ENCODE measurements at regions not wholly inside any gene's neighbourhood (a gene's known extent, or its start where the extent isn't known, plus 50 kb on each side); places are given as distances from the start of the nearest gene placed in this dataset.

DNA sequence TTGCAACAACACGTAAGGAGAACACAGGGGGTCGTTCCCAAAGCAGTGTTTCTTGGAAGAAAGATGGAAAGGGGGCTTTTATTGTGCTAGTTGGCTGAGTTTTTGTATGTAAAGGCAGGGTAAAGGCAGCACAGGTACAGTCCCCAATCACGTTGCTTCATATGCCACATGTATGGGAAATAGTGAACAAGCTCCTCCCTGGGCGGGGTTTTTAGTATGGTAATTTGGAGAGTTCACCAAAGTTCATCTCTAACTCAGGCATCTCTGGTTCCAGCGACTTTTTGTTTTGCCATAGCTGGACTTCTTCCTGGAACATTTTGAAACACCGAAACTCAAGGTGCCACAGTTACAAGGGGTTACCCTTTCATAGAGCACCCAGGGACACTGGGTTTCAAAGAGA is 133.9 kb downstream of the CAAP1 start:
- DNase-seq (ENCODE audit: low spot score, unreplicated experiment): no peak
- H3K36me3 Mint-ChIP-seq (ENCODE audit: insufficient read depth): no peaks in the 10 kb centered on the region
- no peak overlapping the region for H3K27ac Mint-ChIP-seq
- H3K4me3 Mint-ChIP-seq (ENCODE audit: low read depth): no peak overlapping the region
- H3K4me1 Mint-ChIP-seq (ENCODE audit: low read depth): no peaks in the 10 kb centered on the region
- no peaks in the 10 kb centered on the region for H3K9me3 Mint-ChIP-seq (ENCODE audit: low read depth)
- no peaks in the 10 kb centered on the region for H3K27me3 Mint-ChIP-seq
- TF ChIP-seq, protein P1, sequence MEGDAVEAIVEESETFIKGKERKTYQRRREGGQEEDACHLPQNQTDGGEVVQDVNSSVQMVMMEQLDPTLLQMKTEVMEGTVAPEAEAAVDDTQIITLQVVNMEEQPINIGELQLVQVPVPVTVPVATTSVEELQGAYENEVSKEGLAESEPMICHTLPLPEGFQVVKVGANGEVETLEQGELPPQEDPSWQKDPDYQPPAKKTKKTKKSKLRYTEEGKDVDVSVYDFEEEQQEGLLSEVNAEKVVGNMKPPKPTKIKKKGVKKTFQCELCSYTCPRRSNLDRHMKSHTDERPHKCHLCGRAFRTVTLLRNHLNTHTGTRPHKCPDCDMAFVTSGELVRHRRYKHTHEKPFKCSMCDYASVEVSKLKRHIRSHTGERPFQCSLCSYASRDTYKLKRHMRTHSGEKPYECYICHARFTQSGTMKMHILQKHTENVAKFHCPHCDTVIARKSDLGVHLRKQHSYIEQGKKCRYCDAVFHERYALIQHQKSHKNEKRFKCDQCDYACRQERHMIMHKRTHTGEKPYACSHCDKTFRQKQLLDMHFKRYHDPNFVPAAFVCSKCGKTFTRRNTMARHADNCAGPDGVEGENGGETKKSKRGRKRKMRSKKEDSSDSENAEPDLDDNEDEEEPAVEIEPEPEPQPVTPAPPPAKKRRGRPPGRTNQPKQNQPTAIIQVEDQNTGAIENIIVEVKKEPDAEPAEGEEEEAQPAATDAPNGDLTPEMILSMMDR (IDR thresholded peaks at IDR 0.05; ENCODE audit: unreplicated experiment): no peak

DNA sequence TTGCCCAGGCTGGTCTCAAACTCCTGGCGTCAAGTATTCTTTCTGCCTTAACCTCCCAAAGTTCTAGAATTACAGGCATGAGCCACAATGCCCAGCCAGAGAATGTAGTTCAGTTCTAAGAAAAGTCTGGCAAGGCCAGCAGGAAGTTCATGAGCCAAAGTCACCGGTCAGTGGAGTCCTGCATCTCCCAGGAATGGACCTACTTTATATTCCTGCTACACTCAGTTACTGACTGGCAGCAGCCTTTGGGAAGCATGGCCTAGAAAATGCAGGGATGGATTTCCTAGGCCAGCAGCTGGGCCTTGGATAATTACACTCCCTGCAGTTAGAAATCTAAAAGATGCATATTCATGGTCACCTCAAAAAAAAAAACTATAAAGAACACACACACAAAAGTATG is 135.7 kb downstream of the CAAP1 start:
- Mint-ChIP-seq H3K4me1 (ENCODE audit: low read depth) (no peaks in the 10 kb centered on the region), H3K27ac (no peak overlapping the region), H3K27me3 (no peaks in the 10 kb centered on the region), H3K9me3 (ENCODE audit: low read depth) (no peaks in the 10 kb centered on the region), H3K36me3 (ENCODE audit: insufficient read depth) (no peaks in the 10 kb centered on the region), H3K4me3 (ENCODE audit: low read depth) (no peak overlapping the region)
- DNase-seq (ENCODE audit: low spot score, unreplicated experiment): no peak
- TF ChIP-seq, protein P1 (IDR thresholded peaks at IDR 0.05; ENCODE audit: unreplicated experiment): no peak

DNA sequence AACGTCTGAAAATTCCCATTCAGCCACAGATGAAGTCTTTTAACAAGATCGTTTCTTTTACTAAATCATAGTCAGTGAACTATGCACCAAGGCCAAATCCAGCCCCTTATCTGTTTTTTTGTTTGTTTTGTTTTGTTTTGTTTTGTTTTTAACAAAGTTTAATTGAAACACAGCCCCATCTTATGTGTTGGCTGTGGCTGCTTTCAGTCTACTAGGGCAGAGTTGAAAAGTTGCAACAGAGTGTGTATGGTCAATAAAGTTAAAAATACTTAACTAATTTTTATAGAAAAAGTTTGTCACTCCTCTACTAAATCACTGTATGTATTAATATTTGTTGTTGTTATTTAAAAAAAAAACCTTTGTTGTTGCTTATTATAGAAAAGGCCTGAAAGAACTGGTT is 137.1 kb downstream of the CAAP1 start:
- no peaks in the 10 kb centered on the region for H3K36me3 Mint-ChIP-seq (ENCODE audit: insufficient read depth)
- H3K27ac Mint-ChIP-seq: no peak overlapping the region
- H3K9me3 Mint-ChIP-seq (ENCODE audit: low read depth): no peaks in the 10 kb centered on the region
- DNase-seq (ENCODE audit: low spot score, unreplicated experiment): no peak
- H3K4me1 Mint-ChIP-seq (ENCODE audit: low read depth): no peaks in the 10 kb centered on the region
- H3K27me3 Mint-ChIP-seq: no peaks in the 10 kb centered on the region
- TF ChIP-seq, protein P1 (IDR thresholded peaks at IDR 0.05; ENCODE audit: unreplicated experiment): no peak
- H3K4me3 Mint-ChIP-seq (ENCODE audit: low read depth): no peak overlapping the region

DNA sequence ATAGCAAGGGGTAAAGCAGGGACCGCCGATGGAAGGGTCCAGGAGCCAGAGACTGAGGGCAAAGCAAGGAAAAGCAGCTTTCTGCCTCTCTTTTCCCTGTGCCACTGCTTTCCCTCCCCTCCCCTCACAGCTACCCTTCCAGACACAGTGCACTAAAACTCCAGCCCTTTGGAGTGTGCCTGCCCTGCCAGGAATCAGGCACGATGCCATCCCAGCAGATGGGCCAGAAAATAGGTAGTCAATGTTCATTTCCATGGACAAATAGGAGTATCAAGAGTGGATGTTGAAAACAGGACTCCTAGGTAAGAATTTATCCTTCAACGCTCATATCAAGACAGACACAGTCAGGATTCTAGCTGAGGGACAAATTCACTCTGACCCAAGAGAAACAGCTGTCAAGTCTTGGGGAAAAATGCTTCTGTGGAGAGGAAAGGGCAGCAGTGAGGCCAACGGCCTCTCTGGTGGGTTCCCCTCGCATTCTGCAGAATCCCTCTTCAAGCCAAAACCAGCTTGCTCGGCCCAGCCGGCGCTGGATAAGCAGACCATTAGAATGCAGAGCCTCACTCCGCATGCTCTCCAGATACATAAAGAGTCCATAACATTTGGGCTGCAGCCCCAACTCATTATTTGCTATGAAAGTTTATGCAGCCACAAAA is 138.0 kb downstream of the CAAP1 start:
- no peaks in the 10 kb centered on the region for H3K9me3 Mint-ChIP-seq (ENCODE audit: low read depth)
- no peaks in the 10 kb centered on the region for H3K36me3 Mint-ChIP-seq (ENCODE audit: insufficient read depth)
- TF ChIP-seq, protein P1 (IDR thresholded peaks at IDR 0.05; ENCODE audit: unreplicated experiment): no peak
- H3K4me3 Mint-ChIP-seq (ENCODE audit: low read depth): no peak overlapping the region
- H3K27ac Mint-ChIP-seq: no peak overlapping the region
- no peak for DNase-seq (ENCODE audit: low spot score, unreplicated experiment)
- no peaks in the 10 kb centered on the region for H3K27me3 Mint-ChIP-seq
- no peaks in the 10 kb centered on the region for H3K4me1 Mint-ChIP-seq (ENCODE audit: low read depth)

DNA sequence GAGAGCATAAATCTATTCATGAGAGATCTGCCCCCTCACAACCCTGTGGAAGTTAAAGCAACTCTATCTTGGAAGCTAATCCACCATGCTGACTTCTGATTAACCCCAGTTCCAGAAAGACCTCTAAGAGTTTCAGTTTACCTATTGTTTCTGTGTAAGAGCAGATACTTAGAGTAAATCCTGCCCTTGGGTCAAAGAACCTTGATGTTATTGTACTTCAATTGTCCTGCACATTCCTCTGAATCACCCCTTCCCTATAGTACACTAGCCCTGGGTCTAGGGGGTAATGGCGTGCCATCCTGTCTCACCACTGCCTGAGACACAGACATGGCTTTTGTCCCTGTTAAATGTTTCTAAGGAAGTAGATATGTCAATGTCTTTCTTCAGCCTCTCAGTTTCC is 138.6 kb downstream of the CAAP1 start:
- H3K4me1 Mint-ChIP-seq (ENCODE audit: low read depth): no peaks in the 10 kb centered on the region
- no peak overlapping the region for H3K4me3 Mint-ChIP-seq (ENCODE audit: low read depth)
- no peak for DNase-seq (ENCODE audit: low spot score, unreplicated experiment)
- no peaks in the 10 kb centered on the region for H3K27me3 Mint-ChIP-seq
- TF ChIP-seq, protein P1 (IDR thresholded peaks at IDR 0.05; ENCODE audit: unreplicated experiment): no peak
- no peak overlapping the region for H3K27ac Mint-ChIP-seq
- no peaks in the 10 kb centered on the region for H3K9me3 Mint-ChIP-seq (ENCODE audit: low read depth)
- no peaks in the 10 kb centered on the region for H3K36me3 Mint-ChIP-seq (ENCODE audit: insufficient read depth)
